ENCODE measurements at regions not wholly inside any gene's neighbourhood (a gene's known extent, or its start where the extent isn't known, plus 50 kb on each side); places are given as distances from the start of the nearest gene placed in this dataset.

- Histone ChIP-seq H3K9ac (replicated peaks in 1 of 4; ENCODE audit: extremely low read depth in 1 of 4, low read depth in 3 of 4, low read length in 3 of 4) (no peak overlapping the region), H3K9me3 (ENCODE audit: insufficient read depth in 2 of 2, low read depth in 1 of 2, low read length in 1 of 2) (no peaks in the 10 kb centered on the region), H3K79me1 (ENCODE audit: low read depth, low read length) (no peaks in the 10 kb centered on the region), H3K14ac (ENCODE audit: insufficient read length) (no peak overlapping the region), H3K23me2 (ENCODE audit: low read depth, low read length) (no peaks in the 10 kb centered on the region), H4K91ac (replicated peaks; ENCODE audit: insufficient read length, low read length) (no peak overlapping the region), H4K8ac (ENCODE audit: extremely low read depth, insufficient read depth, low read length) (no peak overlapping the region), H3K4me2 (ENCODE audit: insufficient read depth in 1 of 2, low read depth in 2 of 2, low read length in 2 of 2) (no peak overlapping the region), H3K27me3 (replicated peaks in 1 of 4; ENCODE audit: control insufficient read depth in 3 of 4, extremely low read depth in 1 of 4, insufficient read depth in 3 of 4, low read length in 3 of 4) (no peaks in the 10 kb centered on the region), H4K5ac (ENCODE audit: insufficient read length, low read depth, low read length) (no peak overlapping the region), H2BK120ac (replicated peaks; ENCODE audit: low read depth, low read length) (no peak overlapping the region), H3K23ac (ENCODE audit: insufficient read length) (no peak overlapping the region), H3K4me3 (ENCODE audit: extremely low read depth in 1 of 4, insufficient read depth in 2 of 4, low read depth in 3 of 4, low read length in 4 of 4) (no peak overlapping the region), H3K36me3 (ENCODE audit: control insufficient read depth in 2 of 4, insufficient read depth in 4 of 4, low read length in 3 of 4) (no peaks in the 10 kb centered on the region), H2AFZ (ENCODE audit: low read length) (no peak overlapping the region), H2BK5ac (ENCODE audit: low read depth, low read length) (no peak overlapping the region), H3K56ac (replicated peaks; ENCODE audit: insufficient read length, low read depth, low read length) (no peak overlapping the region), H3K79me2 (ENCODE audit: control insufficient read depth in 1 of 2, insufficient read depth in 2 of 2, low read length in 2 of 2) (no peaks in the 10 kb centered on the region), H2BK12ac (ENCODE audit: low read depth, low read length) (no peak overlapping the region), H3K4me1 (replicated peaks in 1 of 4; ENCODE audit: control insufficient read depth in 3 of 4, insufficient read depth in 4 of 4, low read length in 3 of 4) (no peaks in the 10 kb centered on the region), H4K20me1 (replicated peaks in 1 of 2; ENCODE audit: control insufficient read depth in 1 of 2, insufficient read depth in 2 of 2, low read length in 2 of 2) (no peaks in the 10 kb centered on the region), H3K18ac (ENCODE audit: extremely low read depth, low read length) (no peak overlapping the region), H2AK5ac (ENCODE audit: low read depth, low read length) (no peak overlapping the region), H2BK15ac (ENCODE audit: low read length) (no peak overlapping the region), H3K27ac (ENCODE audit: low read depth, low read length) (no peak overlapping the region), H2BK20ac (ENCODE audit: low read length) (no peak overlapping the region), H3K4ac (replicated peaks; ENCODE audit: insufficient read length, low read depth, low read length) (no peak overlapping the region)
- ChIA-PET POLR2A (ENCODE audit: partially characterized antibody) (no interaction called here), CTCF (ENCODE audit: partially characterized antibody) (no interaction called here)
- FAIRE-seq (no peak), DNase-seq (ENCODE audit: low read depth in 1 of 2, low spot score in 2 of 2) (no peak)
- WGBS, 2 experiments (ENCODE audit: extremely low coverage in 1 of 2, insufficient coverage in 1 of 2, insufficient read length in 1 of 2, insufficient replicate concordance in 2 of 2, low coverage in 1 of 2, low lambda C conversion rate in 2 of 2, missing lambda C conversion rate in 1 of 2), result 95% methylated on average over 10 of the region's 10 CpGs; no CpG with 5 or more reads in 1 of the 2 experiments
- TF ChIP-seq BRCA1 (IDR thresholded peaks at IDR 0.05; ENCODE audit: low read depth, low read length) (no peak), RFX5 (IDR thresholded peaks at IDR 0.05; ENCODE audit: borderline replicate concordance, low read depth, low read length) (no peak), SIRT6 (IDR thresholded peaks at IDR 0.05; ENCODE audit: low read length) (no peak), TBP (IDR thresholded peaks at IDR 0.05; ENCODE audit: low read depth, low read length) (no peak), POLR2A (IDR thresholded peaks at IDR 0.05; ENCODE audit: control extremely low read depth in 1 of 2, low read depth in 2 of 2, low read length in 2 of 2) (no peak), E2F6 (IDR thresholded peaks at IDR 0.05) (no peak), BCL11A (IDR thresholded peaks at IDR 0.05; ENCODE audit: low read depth in 2 of 2, low read length in 2 of 2) (no peak), POU5F1 (IDR thresholded peaks at IDR 0.05; ENCODE audit: low read depth, low read length) (no peak), JUN (IDR thresholded peaks at IDR 0.05; ENCODE audit: low read depth, low read length) (no peak), MAFK (IDR thresholded peaks at IDR 0.05; ENCODE audit: low read depth, low read length) (no peak), CTCF (IDR thresholded peaks at IDR 0.05; ENCODE audit: control extremely low read depth in 1 of 3, insufficient read depth in 1 of 3, low read depth in 1 of 3, low read length in 3 of 3) (no peak), RXRA (IDR thresholded peaks at IDR 0.05; ENCODE audit: insufficient read depth, low read depth, low read length) (no peak), NRF1 (IDR thresholded peaks at IDR 0.05; ENCODE audit: low read depth, low read length) (no peak), TCF12 (IDR thresholded peaks at IDR 0.05; ENCODE audit: low read depth, low read length) (no peak)
Measured at GRCh38 chr17:13292291-13292690, 274.5 kb upstream of the ELAC2 start.
